GM18868 (cell line): ENCODE measurements at regions not wholly inside any gene's neighbourhood (a gene's known extent, or its start where the extent isn't known, plus 50 kb on each side); places are given as distances from the start of the nearest gene placed in this dataset.
"Not testable (repeated sequence)": the region's sequence is repeated elsewhere in the genome, so short reads cannot be mapped to it uniquely, and the experiment has no call there.

Experiments used
- ATAC-seq: cut with Tn5 transposase; IDR thresholded peaks from one replicate; pipeline ENCODE4 v1.9.1; 2021; ENCODE audit warnings: mild to moderate bottlenecking, moderate library complexity; ENCODE audit not compliant: unreplicated experiment

DNA sequence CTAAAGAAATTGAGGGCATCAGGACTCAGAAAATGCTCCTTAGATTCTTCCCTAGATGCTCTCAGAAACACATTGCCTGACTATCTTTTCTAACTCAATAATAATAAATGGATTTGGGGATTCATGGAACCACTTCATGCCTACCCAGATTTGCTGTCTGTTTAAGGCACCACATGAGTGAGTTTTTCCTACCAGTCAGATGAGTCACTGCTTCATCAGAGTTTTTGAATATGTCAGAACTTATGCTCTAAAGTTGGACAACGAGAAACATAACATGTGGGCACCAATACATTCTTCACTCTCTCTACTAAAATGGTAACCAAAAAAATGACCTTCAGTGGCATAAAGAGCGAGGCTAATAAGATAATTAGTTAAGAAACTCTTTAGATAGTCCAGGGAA lies 1135.1 kb downstream of the TUSC7 start:
- ATAC-seq = no peak

- no peak for ATAC-seq
These were observed 1136.7 kb downstream of the TUSC7 start for GRCh38 chr3:117846238-117846637.

GRCh38 chr3:117848606-117849005 lies 1139.0 kb downstream of the TUSC7 start:
- no peak for ATAC-seq

GRCh38 chr3:117853923-117854668 lies 1144.5 kb downstream of the TUSC7 start:
- no peak for ATAC-seq

DNA sequence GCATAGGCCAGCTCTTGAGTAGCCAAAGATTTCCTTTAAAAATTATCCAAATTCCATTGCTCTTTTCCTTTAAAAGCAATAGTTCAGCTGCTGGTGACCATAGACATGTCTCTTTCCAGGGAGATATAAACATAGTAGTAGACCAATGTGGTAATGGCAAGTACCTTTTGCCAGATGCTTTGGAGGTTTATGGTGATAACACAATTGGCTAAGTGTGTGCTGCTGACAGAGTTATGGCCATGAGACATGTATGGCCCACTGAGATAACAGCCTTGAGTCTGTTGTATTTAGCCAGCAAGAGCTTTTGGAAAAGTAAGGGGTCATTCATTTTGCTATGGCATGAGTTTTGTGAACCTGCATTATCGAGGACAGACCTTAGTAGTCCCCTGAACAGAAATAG lies 1146.8 kb downstream of the TUSC7 start:
- no peak for ATAC-seq

DNA sequence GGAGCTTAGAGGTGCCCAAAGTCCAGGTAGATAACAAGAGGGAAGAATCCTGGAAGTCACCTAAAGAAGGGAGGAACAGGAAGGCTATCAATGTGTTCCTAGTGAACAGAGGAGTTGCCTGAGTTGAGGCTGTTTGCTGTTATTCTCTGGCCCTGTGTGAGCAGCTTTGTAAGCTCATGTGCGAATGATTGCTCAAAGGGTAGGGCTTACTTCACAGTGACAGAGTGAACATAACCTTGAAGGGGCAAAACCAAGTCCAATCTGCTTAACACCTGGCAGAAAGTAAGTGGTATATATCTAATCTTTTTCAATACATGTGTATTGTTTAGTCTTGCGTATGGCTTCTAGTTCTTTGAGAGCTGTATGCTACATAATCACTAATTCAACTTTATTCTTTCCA lies 1153.6 kb downstream of the TUSC7 start:
- ATAC-seq = no peak

GRCh38 chr3:117865338-117865737 lies 1155.8 kb downstream of the TUSC7 start:
- no peak for ATAC-seq

GRCh38 chr3:117868766-117869165 lies 1159.2 kb downstream of the TUSC7 start:
- no peak for ATAC-seq

- ATAC-seq = no peak
These were observed 1162.4 kb downstream of the TUSC7 start for GRCh38 chr3:117871934-117872333.

- ATAC-seq = not testable (repeated sequence)
These were observed 1161.9 kb downstream of the IGSF11 start for GRCh38 chr3:117872594-117873248.

DNA sequence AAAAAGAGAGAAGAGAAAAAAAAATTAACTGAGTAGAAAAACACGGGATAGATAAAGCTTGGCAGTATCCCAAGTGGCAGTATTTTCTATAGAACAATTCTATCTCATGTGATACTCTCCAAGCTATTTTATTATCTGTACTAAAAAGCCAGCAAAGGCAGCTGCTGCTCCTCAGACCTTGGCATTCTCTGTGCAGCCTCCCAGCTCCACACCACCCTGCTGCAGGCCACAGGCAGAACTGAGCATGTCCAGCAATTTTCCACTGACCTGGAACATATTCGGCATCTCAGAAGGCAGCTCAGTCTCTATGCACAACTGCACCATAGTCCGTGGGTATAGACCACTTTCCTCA lies 1161.4 kb downstream of the IGSF11 start:
- no peak for ATAC-seq

GRCh38 chr3:117874028-117874690 lies 1160.5 kb downstream of the IGSF11 start:
- ATAC-seq = no peak

DNA sequence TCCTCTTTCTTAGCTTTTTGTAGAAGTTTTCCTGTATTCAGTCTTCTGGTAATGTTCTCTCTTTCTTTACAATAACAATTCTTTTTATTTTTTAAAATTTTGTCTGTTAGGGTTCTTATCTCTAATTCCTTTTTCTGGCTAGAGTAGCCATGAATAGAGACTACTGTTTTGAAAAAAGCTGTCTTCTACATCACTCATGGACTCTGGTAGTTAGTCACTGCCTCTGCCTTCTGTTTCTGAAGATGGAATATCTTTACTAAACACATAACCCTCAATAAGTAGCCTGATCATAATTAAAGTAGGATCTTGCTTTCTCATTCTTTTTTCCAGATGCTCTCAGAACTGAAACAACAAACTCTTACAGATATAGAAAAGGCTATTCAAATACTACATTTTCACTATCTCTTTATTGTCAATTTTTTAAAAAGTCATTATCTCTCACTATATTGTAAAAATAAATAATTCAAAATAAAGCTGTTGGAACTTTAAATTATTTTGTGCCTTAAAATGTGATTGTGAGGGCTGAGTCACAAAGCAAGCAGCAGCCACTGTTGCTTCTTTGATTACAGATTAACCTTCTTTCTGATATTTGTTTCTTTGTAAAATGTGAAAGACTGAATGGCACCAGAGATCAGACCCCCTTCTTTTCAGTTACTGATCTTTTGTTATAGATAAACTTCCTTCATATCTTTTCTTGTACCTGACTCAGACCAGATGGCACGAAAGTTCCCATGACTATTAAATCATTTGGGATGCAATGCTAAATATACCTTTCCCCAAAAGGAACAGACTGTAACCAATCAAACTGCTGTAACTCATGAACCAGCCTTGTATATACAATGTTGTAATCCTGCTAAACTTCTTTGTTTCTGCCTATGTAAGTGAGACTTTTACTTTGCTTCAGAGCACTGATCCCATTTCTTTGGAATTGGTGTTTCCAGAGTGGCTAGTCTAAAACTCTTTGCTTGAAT lies 1159.5 kb downstream of the IGSF11 start:
- no peak for ATAC-seq

GRCh38 chr3:117875887-117876286 lies 1158.8 kb downstream of the IGSF11 start:
- ATAC-seq = no peak

DNA sequence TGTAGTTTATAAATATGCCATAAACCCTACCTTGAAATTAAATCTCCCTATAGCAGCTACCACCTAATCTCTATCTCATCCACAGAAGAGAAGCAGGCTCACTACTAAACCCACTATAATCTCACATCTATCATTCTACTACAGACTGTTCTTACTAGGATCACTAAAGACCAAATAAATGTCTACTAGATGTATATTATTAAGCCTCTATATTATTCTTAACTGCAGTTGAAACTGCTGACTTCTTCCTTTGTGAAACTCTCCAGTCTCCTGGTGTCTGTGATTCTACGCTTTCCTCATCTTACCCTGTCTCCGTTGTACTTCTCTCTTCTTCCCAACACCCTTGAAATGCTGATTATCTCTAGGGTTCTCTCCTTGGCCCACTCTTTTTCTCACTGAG lies 1154.0 kb downstream of the IGSF11 start:
- no peak for ATAC-seq

- ATAC-seq = no peak
These were observed 1153.4 kb downstream of the IGSF11 start for GRCh38 chr3:117881210-117881609.

DNA sequence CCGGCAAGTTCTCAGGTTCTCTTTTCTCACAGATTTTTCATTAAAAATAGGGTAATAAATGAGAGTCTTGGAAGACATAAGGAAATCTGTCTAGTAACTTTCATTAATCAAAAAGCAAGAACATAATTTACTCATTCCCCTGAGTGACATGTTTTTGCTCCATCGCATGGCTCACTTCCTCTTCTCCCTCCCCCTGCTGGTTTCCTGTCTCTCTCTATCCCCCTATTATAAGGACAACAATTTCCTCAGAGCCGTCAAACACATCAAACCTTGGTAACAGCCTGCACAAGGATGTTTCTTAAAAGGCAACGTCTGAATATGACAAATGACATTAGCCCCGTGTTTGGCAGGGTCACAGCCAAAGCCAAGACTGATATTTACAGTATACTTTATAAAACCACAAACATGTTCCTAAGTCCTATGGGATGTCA lies 1149.6 kb downstream of the IGSF11 start:
- peak; percentile 70 for ATAC-seq

DNA sequence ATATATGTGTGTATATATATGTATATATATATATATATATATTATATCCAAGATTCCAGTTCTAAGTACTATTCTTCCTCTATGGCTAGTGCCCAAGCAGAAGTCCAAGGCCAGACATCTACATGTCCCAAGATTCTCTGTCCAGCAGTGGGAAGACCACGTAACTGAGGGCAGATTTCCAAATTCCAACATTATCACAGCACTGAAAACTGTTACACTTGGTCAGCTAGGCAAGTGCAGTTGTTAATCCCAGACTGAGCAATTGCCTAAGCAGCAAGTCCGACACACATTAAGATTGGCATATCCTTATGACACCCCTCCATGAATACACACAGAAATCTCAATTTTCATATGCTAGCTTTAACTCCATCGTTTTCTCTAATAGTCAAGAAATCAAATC lies 1148.5 kb downstream of the IGSF11 start:
- no peak for ATAC-seq

DNA sequence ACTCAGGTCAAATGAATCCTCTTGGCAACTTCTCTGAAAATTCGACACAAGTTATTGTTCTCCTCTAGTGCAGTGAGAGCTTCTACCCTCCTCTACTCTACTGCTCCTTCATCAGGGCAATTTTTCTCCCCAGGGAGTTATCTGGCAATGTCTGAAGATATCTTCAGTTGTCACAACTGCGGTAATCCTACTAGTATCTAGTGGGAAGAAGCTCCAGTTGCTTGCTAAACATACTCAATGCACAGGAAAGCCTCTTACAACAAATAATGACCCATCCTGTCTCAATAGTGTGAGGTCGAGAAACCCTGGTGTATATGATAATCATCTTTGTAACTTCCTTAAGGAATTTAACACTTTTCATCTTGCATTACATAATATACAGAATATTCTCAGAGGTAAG lies 1147.6 kb downstream of the IGSF11 start:
- ATAC-seq = no peak

DNA sequence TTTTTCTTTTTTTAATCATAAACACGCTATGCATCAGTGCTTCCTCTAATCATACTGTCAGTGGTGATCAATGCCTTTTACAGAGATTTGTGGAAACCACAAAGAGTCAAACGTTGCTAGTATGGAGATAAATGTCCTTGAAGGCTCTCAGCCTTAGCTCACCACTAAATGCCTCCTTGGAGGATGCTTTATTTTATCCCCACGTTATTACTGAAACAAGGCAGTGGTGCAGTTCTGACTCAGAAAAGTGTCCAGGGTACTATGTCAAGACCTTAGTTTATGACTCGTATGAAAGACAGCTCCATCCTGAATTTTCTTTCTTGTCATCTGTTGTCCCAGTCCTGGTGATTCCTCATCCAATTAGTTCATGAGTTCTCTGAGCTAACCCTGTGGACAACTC lies 1146.7 kb downstream of the IGSF11 start:
- ATAC-seq = no peak

GRCh38 chr3:117892431-117892841 lies 1142.2 kb downstream of the IGSF11 start:
- no peak for ATAC-seq
